ENCODE measurements at regions not wholly inside any gene's neighbourhood (a gene's known extent, or its start where the extent isn't known, plus 50 kb on each side); places are given as distances from the start of the nearest gene placed in this dataset.

GRCh38 chr6:147834084-147834776 is 325.7 kb downstream of the SAMD5 start:
- Histone ChIP-seq H3K27ac (ENCODE audit: low read depth, low read length) (no peak overlapping the region), H3K9me3 (ENCODE audit: control insufficient read depth, insufficient read depth, low read length) (no peaks in the 10 kb centered on the region), H3K4me1 (ENCODE audit: control insufficient read depth, insufficient read depth, low read length) (no peaks in the 10 kb centered on the region), H3K36me3 (ENCODE audit: control insufficient read depth, insufficient read depth, low read length) (no peaks in the 10 kb centered on the region), H3K27me3 (ENCODE audit: control insufficient read depth, insufficient read depth, low read length) (no peaks in the 10 kb centered on the region), H3K4me3 (ENCODE audit: low read depth, low read length) (no peak overlapping the region)
- DNase-seq (ENCODE audit: low read depth in 4 of 6, low spot score in 6 of 6): no peak
- 62% methylated on average over 4 of the region's 7 CpGs for WGBS (ENCODE audit: insufficient coverage)

DNA sequence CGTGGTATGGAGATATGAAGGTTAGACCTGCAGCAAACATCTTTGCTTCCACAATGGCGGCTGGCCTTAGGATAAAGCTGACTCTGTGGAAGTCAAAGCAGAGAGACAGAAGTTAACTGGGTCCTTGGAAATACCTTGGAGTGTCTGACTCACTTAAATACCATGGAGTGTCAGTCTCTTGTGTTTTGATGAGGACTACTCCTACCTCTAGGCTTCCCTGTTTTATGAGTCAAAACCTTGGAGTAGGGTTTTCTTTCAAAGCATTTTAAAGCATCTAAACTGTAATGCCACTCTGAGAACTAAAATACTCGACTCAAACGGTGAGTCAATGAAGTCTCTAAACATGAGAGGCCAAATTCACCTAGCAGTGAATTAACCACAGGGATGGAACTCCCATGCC is 329.1 kb downstream of the SAMD5 start:
- WGBS (ENCODE audit: insufficient coverage): 97% methylated on average over 3 of the region's 4 CpGs
- no peaks in the 10 kb centered on the region for H3K36me3 ChIP-seq (ENCODE audit: control insufficient read depth, insufficient read depth, low read length)
- no peaks in the 10 kb centered on the region for H3K4me1 ChIP-seq (ENCODE audit: control insufficient read depth, insufficient read depth, low read length)
- no peaks in the 10 kb centered on the region for H3K9me3 ChIP-seq (ENCODE audit: control insufficient read depth, insufficient read depth, low read length)
- no peak overlapping the region for H3K27ac ChIP-seq (ENCODE audit: low read depth, low read length)
- no peaks in the 10 kb centered on the region for H3K27me3 ChIP-seq (ENCODE audit: control insufficient read depth, insufficient read depth, low read length)
- no peak overlapping the region for H3K4me3 ChIP-seq (ENCODE audit: low read depth, low read length)
- DNase-seq (ENCODE audit: low read depth in 4 of 6, low spot score in 6 of 6): no peak

- H3K4me3 ChIP-seq (ENCODE audit: low read depth, low read length): no peak overlapping the region
- no peak overlapping the region for H3K27ac ChIP-seq (ENCODE audit: low read depth, low read length)
- H3K4me1 ChIP-seq (ENCODE audit: control insufficient read depth, insufficient read depth, low read length): no peaks in the 10 kb centered on the region
Observed at GRCh38 chr6:147839708-147840610, 331.5 kb downstream of the SAMD5 start.

GRCh38 chr6:147841547-147842148 is 333.2 kb downstream of the SAMD5 start:
- Histone ChIP-seq H3K9me3 (ENCODE audit: control insufficient read depth, insufficient read depth, low read length) (no peaks in the 10 kb centered on the region), H3K27me3 (ENCODE audit: control insufficient read depth, insufficient read depth, low read length) (no peaks in the 10 kb centered on the region), H3K4me1 (ENCODE audit: control insufficient read depth, insufficient read depth, low read length) (no peaks in the 10 kb centered on the region), H3K27ac (ENCODE audit: low read depth, low read length) (no peak overlapping the region), H3K36me3 (ENCODE audit: control insufficient read depth, insufficient read depth, low read length) (no peaks in the 10 kb centered on the region), H3K4me3 (ENCODE audit: low read depth, low read length) (no peak overlapping the region)
- peak in 1 of 6 donors; percentile 21 for DNase-seq (ENCODE audit: low read depth in 4 of 6, low spot score in 6 of 6)
- WGBS (ENCODE audit: insufficient coverage): no CpG with 5 or more reads among the region's 1 CpG

More at GRCh38 chr6:147839708-147840610, 331.5 kb downstream of the SAMD5 start:
- H3K9me3 ChIP-seq (ENCODE audit: control insufficient read depth, insufficient read depth, low read length): no peaks in the 10 kb centered on the region
- WGBS (ENCODE audit: insufficient coverage): 80% methylated on average over 1 of the region's 2 CpGs
- no peaks in the 10 kb centered on the region for H3K27me3 ChIP-seq (ENCODE audit: control insufficient read depth, insufficient read depth, low read length)
- no peaks in the 10 kb centered on the region for H3K36me3 ChIP-seq (ENCODE audit: control insufficient read depth, insufficient read depth, low read length)
- DNase-seq (ENCODE audit: low read depth in 4 of 6, low spot score in 6 of 6): peak in 2 of 6 donors; percentile 28 to 63

GRCh38 chr6:147849401-147850330 is 341.2 kb downstream of the SAMD5 start:
- DNase-seq (ENCODE audit: low read depth in 4 of 6, low spot score in 6 of 6): peak in 1 of 6 donors; percentile 22
- no peak overlapping the region for H3K27ac ChIP-seq (ENCODE audit: low read depth, low read length)
- no peaks in the 10 kb centered on the region for H3K36me3 ChIP-seq (ENCODE audit: control insufficient read depth, insufficient read depth, low read length)
- no peaks in the 10 kb centered on the region for H3K4me1 ChIP-seq (ENCODE audit: control insufficient read depth, insufficient read depth, low read length)
- peaks cover 2% of the 10 kb centered on the region for H3K27me3 ChIP-seq (ENCODE audit: control insufficient read depth, insufficient read depth, low read length)
- 83% methylated on average over 6 of the region's 10 CpGs for WGBS (ENCODE audit: insufficient coverage)
- H3K4me3 ChIP-seq (ENCODE audit: low read depth, low read length): no peak overlapping the region
- H3K9me3 ChIP-seq (ENCODE audit: control insufficient read depth, insufficient read depth, low read length): no peaks in the 10 kb centered on the region

DNA sequence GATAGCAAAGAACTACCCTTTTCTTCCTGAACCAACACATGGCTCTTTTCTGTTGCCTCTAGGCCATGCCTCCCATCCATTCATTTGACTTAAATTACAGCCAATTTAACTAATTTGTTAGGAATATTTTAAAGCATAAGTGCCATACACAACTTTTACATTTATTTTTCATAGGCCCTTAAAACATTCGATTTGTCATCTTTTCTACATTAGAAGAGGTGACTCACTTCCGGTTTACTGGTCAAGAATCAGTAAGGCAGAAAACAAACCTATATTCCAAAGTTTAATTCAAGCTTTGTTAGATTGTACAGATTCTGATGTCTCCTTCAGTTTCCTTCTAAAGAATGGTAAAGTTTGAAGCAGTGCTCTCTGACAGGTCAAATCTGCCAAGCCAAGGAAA is 344.3 kb downstream of the SAMD5 start:
- no peak overlapping the region for H3K27ac ChIP-seq (ENCODE audit: low read depth, low read length)
- H3K4me3 ChIP-seq (ENCODE audit: low read depth, low read length): no peak overlapping the region
- no peak for DNase-seq (ENCODE audit: low read depth in 4 of 6, low spot score in 6 of 6)
- WGBS (ENCODE audit: insufficient coverage): no CpG with 5 or more reads among the region's 2 CpGs
- H3K9me3 ChIP-seq (ENCODE audit: control insufficient read depth, insufficient read depth, low read length): no peaks in the 10 kb centered on the region
- peaks cover 2% of the 10 kb centered on the region for H3K27me3 ChIP-seq (ENCODE audit: control insufficient read depth, insufficient read depth, low read length)
- no peaks in the 10 kb centered on the region for H3K4me1 ChIP-seq (ENCODE audit: control insufficient read depth, insufficient read depth, low read length)
- H3K36me3 ChIP-seq (ENCODE audit: control insufficient read depth, insufficient read depth, low read length): no peaks in the 10 kb centered on the region

DNA sequence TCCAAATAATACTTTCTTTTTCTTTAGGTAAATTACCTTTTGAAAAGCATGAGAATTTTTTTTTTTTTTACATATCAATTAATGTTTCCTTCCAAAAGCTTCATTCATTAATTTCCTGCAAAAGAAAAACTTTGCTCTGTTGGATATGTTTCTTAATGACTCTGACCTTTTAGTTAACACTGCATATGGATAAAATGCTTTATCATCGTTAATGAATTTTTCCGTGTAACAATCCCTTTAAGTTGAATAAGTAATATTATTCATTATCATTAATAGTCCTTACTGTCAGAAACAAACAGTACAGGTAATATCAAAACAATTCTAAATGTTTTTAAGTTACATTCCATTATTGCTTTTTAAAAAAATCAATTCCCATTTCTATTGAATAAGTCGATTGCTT is 345.1 kb downstream of the SAMD5 start:
- DNase-seq (ENCODE audit: low read depth in 4 of 6, low spot score in 6 of 6): no peak
- Histone ChIP-seq H3K9me3 (ENCODE audit: control insufficient read depth, insufficient read depth, low read length) (no peaks in the 10 kb centered on the region), H3K27me3 (ENCODE audit: control insufficient read depth, insufficient read depth, low read length) (no peaks in the 10 kb centered on the region), H3K4me1 (ENCODE audit: control insufficient read depth, insufficient read depth, low read length) (no peaks in the 10 kb centered on the region), H3K4me3 (ENCODE audit: low read depth, low read length) (no peak overlapping the region), H3K27ac (ENCODE audit: low read depth, low read length) (no peak overlapping the region), H3K36me3 (ENCODE audit: control insufficient read depth, insufficient read depth, low read length) (no peaks in the 10 kb centered on the region)
- no CpG with 5 or more reads among the region's 3 CpGs for WGBS (ENCODE audit: insufficient coverage)

DNA sequence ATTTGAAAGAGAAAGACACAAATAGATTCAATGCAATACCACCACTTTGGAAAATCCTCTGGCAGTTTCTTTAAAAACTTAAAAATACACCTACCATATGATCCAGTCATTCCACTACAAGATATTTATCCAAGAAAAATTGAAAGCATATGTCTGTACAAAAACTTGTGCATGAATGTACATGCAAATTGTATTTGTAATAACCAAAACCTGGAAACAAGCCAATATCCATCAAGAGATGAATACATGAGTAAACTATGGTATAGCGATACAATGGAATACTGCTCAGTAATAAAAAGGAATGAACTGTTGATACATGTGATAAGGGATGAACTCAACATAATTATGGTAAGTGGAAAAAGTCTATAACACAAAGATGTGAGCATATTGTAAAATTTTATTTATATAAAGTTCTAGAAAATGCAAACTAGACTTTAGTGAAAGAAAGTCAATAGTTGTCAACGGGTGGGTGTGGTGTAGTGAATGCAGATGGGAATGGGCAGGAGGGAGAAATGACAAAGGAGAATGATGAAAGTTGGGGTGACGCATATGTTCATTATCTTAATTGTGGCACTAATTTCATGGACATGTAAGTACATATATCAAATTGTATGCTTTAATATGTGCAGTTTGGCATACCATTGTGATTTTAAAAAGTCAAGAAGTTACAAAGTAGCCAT is 347.5 kb downstream of the SAMD5 start:
- 100% methylated on average over 1 of the region's 3 CpGs for WGBS (ENCODE audit: insufficient coverage)
- Histone ChIP-seq H3K4me1 (ENCODE audit: control insufficient read depth, insufficient read depth, low read length) (no peaks in the 10 kb centered on the region), H3K9me3 (ENCODE audit: control insufficient read depth, insufficient read depth, low read length) (no peaks in the 10 kb centered on the region), H3K36me3 (ENCODE audit: control insufficient read depth, insufficient read depth, low read length) (no peaks in the 10 kb centered on the region), H3K27me3 (ENCODE audit: control insufficient read depth, insufficient read depth, low read length) (no peaks in the 10 kb centered on the region), H3K27ac (ENCODE audit: low read depth, low read length) (no peak overlapping the region), H3K4me3 (ENCODE audit: low read depth, low read length) (no peak overlapping the region)
- DNase-seq (ENCODE audit: low read depth in 4 of 6, low spot score in 6 of 6): peak in 1 of 6 donors; percentile 64
